HG02973 (cell line): ENCODE measurements at regions not wholly inside any gene's neighbourhood (a gene's known extent, or its start where the extent isn't known, plus 50 kb on each side); places are given as distances from the start of the nearest gene placed in this dataset.

Experiments
- ATAC-seq: cut with Tn5 transposase; IDR thresholded peaks from one replicate; pipeline ENCODE4 v1.9.1; 2021; ENCODE audit warnings: moderate library complexity; ENCODE audit not compliant: unreplicated experiment

GRCh38 chr11:91188484-91188883 is 965.6 kb upstream of the CHORDC1 start:
- ATAC-seq: no peak

- ATAC-seq: no peak
Measured at GRCh38 chr11:91187314-91187713, 964.5 kb upstream of the CHORDC1 start.

GRCh38 chr11:91178366-91178765 is 955.5 kb upstream of the CHORDC1 start:
- ATAC-seq: no peak

- ATAC-seq: no peak
Measured at GRCh38 chr11:91174734-91175133, 951.9 kb upstream of the CHORDC1 start.

- no peak for ATAC-seq
Measured at GRCh38 chr11:91174193-91174592, 951.3 kb upstream of the CHORDC1 start.

DNA sequence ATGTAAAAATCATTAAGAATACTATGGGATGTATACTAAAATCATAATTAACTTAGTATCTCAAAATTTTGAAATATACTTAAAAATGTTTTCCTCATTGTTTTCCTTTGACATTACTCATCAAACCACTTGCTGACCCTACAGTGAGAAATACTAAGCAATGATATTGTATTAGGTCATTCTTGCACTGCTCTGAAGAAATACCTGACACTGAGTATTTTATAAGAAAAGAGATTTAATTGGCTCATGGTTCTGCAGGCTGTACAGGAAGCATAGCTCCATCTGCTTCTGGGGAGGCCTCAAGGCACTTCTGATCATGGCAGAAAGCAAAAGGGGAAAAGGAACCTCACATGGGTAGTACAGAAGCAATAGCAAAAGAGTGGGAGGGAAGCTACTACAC is 950.9 kb upstream of the CHORDC1 start:
- no peak for ATAC-seq

- no peak for ATAC-seq
Measured at GRCh38 chr11:91170711-91171110, 947.9 kb upstream of the CHORDC1 start.

- ATAC-seq: no peak
Measured at GRCh38 chr11:91164452-91164822, 941.6 kb upstream of the CHORDC1 start.

DNA sequence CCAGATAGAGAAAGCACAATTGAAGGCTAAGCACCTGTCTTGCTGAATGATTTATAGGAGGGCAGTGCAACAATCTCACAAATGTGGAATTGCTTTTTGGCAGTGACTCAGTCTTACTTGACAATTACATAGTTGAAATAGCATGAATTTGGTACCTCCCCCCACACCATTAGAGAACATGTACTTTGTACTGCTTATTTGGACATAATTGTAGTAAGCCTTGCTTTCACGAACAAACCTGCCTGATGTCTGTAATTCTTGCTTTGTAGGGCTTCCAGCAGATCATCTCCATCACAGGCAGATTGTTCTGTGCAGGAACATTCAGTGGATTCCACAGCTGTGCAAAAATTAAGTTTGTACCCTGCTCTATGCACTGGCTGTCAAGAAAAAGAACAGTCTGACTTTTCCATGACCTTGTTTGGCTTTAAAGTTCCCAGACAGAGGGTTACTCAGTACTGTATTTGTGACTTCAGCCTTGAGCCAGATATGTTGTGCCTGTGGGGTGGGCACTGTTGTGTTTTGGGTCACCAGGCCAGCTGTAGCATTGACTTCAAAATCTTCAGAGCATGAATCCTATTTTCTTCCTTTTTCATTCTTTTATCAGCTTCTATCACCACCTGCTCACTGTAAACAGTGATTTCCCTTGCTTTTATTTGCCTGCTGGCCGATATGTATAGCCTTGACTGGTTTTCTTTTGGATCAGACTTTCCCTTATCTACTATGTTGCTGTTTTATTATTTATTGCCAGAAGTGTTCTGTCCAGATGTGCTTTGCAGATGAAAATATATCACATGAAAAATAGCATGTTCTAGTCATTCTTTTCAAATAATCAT is 941.0 kb upstream of the CHORDC1 start:
- no peak for ATAC-seq

DNA sequence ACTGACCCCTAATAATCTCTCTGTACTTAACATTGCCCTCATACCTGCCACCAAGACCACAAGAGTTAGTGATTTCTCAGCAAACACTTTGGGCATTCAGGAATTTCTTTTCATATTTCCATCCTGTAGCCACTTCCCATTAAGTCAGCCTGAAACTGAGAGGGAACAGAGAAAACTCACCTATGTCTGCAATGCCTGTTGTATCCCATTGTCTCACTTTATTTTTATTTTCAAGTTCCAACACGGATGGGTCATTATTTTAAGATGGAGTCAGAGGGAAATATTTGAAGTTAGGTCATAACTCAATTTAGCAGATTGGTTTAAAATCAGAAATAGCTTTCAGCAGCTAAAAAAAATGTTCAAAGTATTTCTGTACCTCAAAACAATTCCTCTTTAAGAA is 937.8 kb upstream of the CHORDC1 start:
- ATAC-seq: no peak

DNA sequence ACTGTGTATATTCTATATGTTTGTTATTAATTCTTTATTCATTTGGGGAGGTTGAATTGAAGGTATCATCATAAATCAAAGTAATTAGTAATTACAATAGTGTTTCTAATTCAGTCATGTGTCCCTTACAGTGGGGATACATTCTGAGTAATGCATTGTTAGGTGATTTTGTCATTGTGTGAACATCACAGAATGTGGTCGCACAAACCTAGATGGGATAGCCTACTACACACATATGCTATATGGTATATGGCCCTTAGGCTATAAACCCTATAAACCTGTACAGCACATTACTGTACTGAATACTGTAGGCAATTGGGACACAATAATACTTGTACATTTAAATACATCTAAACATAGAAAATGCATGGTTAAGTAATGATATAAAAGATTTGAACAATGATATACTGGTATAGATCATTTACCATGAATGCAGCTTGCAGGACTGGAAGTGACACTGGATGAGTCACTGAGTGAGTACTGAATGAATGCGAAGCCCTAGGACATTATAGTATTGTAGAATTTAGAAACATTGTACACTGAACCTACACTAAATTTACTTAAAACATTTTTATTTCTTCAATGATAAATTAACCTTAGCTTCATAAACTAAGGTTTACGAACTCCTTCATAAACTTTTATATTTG is 936.2 kb upstream of the CHORDC1 start:
- no peak for ATAC-seq

DNA sequence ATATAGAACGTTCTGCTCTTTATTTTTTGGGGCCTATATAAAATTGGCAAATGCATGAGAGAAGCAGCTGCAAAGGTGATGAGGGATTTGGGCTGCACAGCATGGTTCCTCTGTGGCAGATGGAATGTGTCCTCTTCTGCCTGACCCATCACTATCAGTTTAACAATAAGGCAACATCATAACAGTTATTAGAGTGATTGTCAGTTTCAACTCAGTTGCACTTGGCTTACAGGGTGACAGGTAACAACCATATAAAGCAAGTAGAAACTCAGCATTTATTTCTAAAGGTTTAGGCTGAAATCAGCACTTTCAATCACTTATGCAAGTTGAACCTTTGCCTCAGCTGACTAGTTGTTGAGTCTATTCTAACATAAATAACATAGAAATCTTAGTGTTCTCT is 935.4 kb upstream of the CHORDC1 start:
- ATAC-seq: no peak

GRCh38 chr11:91156041-91156440 is 933.2 kb upstream of the CHORDC1 start:
- ATAC-seq: no peak

GRCh38 chr11:91147885-91148284 is 925.0 kb upstream of the CHORDC1 start:
- no peak for ATAC-seq

GRCh38 chr11:91141655-91142054 is 918.8 kb upstream of the CHORDC1 start:
- no peak for ATAC-seq

DNA sequence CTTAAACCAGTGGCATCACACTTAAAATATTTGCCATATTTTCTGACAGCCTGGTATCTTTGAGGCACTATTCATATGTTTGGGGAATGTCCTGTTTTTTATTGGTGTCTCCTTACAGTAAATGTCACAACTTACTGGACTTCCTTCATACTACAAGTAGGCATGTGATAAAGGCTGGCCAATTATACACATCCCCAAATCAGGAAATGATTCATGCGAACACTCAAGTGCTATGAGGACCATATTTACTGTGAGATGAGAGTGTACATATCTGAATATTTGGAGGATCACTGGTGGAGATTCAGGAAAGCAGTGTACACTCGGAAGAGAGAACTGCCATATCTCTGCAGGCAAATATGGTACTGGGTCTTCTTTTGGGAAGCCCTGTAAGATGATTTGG is 913.8 kb upstream of the CHORDC1 start:
- ATAC-seq: no peak

DNA sequence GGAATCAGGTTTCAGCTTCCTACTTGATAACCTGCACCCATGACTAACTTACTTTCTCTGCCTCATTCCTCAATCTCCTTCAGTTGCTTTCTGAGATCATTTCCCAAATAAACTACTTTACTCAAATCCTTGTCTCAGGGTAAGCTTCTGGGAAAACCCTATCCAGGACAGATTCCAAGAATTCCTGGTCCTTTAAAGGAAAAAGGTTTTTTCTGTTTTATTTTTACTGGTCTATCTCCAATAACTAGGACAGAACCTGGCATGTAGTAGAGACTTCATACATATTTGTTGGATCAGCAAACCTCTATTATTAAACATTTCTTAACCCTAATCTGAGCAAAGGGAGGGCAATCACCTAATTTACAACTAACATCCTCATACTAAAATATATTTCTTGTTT is 910.5 kb upstream of the CHORDC1 start:
- ATAC-seq: no peak

GRCh38 chr11:91129596-91129995 is 906.7 kb upstream of the CHORDC1 start:
- ATAC-seq: no peak

- no peak for ATAC-seq
Measured at GRCh38 chr11:91124363-91124762, 901.5 kb upstream of the CHORDC1 start.

GRCh38 chr11:91115116-91115515 is 892.3 kb upstream of the CHORDC1 start:
- ATAC-seq: no peak

GRCh38 chr11:91104237-91104636 is 881.4 kb upstream of the CHORDC1 start:
- no peak for ATAC-seq

- no peak for ATAC-seq
Measured at GRCh38 chr11:91100427-91100826, 877.6 kb upstream of the CHORDC1 start.

GRCh38 chr11:91097083-91097482 is 874.2 kb upstream of the CHORDC1 start:
- ATAC-seq: no peak
